G401.6 (cell line): ENCODE measurements at regions not wholly inside any gene's neighbourhood (a gene's known extent, or its start where the extent isn't known, plus 50 kb on each side); places are given as distances from the start of the nearest gene placed in this dataset.

Experiments used
- FAIRE-seq: peaks from 2 replicates; lab custom pipeline; 2012; peaks lifted over from hg19 to GRCh38; lab: Jason Lieb, UNC

GRCh38 chr14:58697930-58698642, 60.3 kb downstream of the DACT1 start:
- FAIRE-seq, result no peak

GRCh38 chr14:58699681-58700205, 62.0 kb downstream of the DACT1 start:
- FAIRE-seq, result no peak

DNA sequence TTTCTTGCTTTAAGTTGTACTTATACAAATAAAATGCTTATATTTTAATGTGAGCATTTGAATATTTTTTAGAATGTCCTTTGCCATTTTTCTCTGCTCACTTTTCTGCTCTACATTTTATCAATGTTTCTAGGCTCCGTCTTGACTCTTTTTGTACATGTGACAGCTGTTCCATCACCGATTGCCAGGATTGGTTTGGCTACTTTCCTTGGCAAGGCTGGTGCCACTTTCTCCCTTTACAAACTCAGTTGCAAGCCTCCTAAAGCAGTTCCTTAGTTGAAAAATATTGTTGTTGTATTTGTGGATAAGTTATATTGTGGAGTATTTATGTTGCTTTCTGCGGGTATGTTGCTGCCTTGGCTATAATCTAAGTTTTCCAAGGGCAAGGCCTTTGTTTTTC, 63.4 kb downstream of the DACT1 start:
- no peak for FAIRE-seq

DNA sequence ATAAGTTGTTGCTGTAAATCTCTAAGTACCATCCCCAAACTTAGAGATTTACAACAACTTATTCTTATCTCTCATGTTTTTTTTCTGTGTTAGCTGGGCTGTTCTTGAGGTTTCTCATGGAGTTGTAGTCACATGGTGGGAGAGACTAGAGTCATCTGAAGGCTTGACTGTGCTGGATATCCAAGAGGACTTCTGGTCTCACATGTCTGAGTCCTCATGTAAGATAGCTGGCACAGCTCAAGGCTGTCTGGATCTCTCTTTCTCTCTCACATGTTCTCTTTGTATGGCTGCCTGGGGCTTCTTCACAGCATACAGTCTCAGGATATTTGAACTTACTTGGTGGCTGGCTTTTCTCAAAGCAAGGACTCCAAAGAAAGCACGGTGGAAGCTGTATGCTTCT, 63.8 kb downstream of the DACT1 start:
- FAIRE-seq, result no peak

DNA sequence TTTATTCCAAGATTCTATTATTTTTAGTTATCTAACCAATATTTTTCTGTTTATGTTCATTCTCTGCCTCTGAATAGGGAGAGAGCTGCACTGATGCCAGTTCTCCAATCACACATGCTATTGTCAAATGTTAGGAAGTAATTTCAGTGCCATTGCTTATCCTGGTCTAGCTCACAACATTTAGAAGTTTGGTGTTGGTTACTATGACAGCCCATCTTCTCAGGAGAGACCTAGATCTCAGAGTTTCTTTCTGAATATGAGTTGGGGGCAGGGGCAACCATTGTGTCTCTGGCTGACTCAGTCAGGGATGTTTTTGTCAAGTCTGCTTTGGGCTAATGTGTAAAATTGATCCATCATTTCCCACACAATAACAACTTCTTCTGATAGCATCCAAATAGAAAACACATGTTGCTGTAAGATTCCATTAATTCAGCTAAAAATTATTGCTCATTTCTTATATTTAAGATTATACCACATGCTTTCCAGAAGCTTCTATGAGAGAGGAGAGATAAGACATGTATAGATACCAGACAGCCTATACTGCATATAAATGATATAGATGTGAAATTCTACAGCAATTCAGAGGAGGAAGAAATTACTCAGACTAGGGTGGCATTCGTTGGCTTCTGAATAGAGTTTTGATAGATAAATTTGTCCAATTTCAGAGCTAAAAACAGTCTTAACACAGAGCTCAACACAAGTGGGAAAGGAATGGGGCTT, 64.8 kb downstream of the DACT1 start:
- FAIRE-seq, result no peak

DNA sequence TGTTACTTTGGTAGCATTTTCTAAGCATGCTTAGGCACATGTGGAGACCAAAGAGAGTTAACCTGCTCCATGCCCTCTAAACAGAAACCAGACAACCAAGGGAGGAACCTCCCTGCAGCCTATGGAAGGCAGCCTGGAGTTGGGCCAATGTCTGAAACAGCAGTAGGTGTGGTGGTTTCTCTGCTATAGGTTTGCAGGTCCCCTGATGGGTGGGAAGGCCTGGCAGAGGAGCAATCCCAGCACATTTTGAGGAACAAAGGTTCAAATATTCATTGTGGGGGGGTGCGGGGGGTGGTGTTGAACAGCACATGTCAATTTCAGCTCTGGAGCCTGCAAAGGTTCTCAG, 65.4 kb downstream of the DACT1 start:
- FAIRE-seq, result no peak

- FAIRE-seq, result no peak
Measured at GRCh38 chr14:58705066-58705465, 67.3 kb downstream of the DACT1 start.

DNA sequence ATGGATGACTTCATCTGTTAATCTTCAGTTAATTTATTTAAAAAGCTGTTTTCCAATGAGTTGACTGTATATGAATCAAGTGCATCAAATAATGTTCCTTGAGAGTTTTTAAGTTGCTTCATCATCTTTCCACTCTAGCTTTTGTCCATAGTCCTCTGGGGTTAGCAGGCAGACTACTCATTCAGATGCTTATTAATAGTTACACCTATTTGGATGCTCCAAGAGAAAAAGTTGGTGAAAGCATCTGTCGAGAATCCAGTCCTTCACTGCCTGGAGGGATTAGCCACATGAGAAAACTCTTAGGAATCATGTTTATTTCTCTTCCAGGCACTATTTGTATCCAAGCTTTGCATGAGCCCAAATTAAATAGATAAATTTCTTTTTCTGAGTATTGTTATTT, 70.2 kb downstream of the DACT1 start:
- no peak for FAIRE-seq

GRCh38 chr14:58709949-58710348, 72.2 kb downstream of the DACT1 start:
- FAIRE-seq, result no peak

- FAIRE-seq, result no peak
Measured at GRCh38 chr14:58711382-58711781, 73.6 kb downstream of the DACT1 start.

DNA sequence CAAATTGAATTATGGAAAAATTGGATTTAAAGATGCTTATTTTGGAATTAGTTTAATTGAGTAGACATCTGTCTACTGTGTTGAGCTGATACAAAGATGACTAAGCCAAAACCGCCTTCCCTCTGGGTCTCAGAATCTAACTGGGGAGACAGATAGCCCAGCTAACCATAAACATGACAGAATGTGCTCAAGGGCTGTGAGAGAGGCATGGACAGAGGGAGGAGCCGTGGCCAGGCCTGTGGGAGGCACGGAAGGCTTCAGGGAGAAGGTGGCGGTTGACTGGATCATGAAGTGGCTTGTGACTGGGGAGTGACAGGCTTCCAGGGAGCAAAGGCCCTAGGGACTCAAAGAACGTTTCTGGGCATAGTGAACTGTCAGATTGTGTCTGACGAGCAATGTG, 74.6 kb downstream of the DACT1 start:
- FAIRE-seq, result no peak

DNA sequence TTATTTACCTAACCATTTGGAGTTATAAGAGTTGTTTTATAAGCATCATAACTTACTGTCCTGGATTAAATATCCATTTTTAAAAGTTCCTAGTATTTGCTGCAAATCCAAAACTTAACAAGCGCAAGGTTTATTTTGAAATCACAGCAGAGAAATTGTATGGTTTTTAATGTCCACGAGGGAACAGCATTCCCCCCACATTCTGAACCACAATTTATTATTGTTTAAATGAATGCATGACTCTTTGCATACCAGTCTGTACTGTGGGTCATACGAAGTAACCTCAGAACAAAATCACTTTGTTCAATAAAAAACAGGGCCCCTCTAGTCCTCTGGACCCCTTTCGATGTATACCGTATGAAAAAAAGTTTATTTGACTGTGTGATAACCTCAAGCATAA, 75.9 kb downstream of the DACT1 start:
- no peak for FAIRE-seq

- FAIRE-seq, result no peak
Measured at GRCh38 chr14:58716706-58717105, 78.9 kb downstream of the DACT1 start.

- no peak for FAIRE-seq
Measured at GRCh38 chr14:58717211-58717610, 79.4 kb downstream of the DACT1 start.

- no peak for FAIRE-seq
Measured at GRCh38 chr14:58717813-58718212, 80.1 kb downstream of the DACT1 start.

- FAIRE-seq, result no peak
Measured at GRCh38 chr14:58718226-58719205, 80.8 kb downstream of the DACT1 start.

GRCh38 chr14:58721723-58722122, 84.0 kb downstream of the DACT1 start:
- no peak for FAIRE-seq

GRCh38 chr14:58722441-58722840, 84.7 kb downstream of the DACT1 start:
- FAIRE-seq, result no peak

DNA sequence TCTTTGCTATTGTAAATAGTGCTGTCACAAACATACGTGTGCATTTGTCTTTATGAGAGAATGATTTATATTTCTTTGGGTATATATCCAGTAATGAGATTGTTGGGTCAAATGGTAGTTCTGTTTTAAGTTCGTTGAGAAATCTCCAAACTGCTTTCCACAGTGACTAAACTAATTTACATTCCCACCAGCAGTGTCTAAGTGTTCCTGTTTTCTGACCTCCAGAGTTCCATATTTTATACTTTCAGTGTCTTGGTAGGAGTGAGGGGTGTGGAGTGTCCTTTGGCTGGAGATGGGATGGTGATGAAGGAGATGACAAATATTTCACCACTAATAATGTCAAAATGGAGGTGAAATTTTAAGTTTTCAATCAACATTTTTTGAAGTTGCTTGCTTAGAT, 86.4 kb downstream of the DACT1 start:
- no peak for FAIRE-seq

DNA sequence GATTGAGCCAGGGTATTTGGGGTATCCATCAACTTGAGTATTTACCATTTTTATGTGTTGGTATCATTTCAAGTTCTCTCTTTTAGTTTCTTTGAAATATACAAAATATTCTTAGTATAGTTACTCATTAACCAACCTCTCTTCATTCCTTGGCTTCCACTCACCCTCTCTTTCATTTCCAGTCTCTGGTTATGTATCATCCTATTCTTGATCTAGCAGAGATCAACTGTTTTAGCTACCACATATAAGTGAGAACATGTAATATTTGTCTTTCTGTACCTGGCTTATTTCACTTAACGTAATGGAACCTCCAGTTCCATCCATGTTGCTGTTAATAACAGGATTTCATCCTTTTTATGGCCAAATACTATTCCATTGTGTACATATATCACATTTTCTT, 86.9 kb downstream of the DACT1 start:
- FAIRE-seq, result no peak

DNA sequence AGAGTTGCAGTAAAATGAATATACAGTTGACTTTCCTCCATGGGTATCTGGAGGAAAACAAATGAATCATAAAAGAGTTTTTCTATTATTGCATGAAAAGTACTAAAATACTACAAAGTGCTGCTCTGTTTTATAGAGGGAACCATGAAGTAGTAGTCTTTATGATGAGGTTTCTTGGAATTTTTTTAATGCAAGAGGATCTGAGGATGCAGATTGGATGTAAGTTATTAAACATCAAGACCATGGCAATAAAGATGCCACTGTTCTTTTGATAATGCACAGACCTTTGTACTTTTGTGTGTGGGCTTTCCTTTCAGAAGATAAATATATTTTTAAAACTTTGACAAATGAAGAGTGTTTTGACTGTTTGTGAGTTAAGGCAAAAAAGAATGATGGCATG, 87.5 kb downstream of the DACT1 start:
- no peak for FAIRE-seq

DNA sequence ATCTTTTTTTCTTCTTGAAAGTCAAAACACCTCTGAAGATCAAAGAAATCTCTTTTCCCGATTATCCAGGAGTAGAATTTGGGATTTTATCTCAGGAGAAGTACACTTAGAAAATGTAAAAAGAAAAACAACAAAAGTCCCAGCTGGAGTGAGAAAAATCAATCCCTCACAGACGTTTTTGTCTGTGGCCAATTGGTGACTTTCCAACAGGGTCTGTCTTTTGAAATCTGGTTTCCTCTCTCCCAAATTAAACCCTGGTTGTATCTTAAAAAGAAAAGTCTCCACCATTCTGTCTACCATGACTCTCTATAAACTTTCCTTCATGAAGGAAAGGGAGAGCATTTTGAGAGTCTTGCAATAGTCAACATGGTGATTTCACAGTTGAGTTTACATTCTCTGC, 88.1 kb downstream of the DACT1 start:
- no peak for FAIRE-seq
